Suprapubic skin (tissue), 4 donors: ENCODE measurements at regions not wholly inside any gene's neighbourhood (a gene's known extent, or its start where the extent isn't known, plus 50 kb on each side); places are given as distances from the start of the nearest gene placed in this dataset.

Experiments used
- DNase-seq, 2 donors: peaks; one replicate each; pipeline ENCODE4 v3.0.0-alpha.2; 2019; ENCODE audit warnings: low spot score in 2 of 2
- H3K27ac ChIP-seq: fragments of 200-600 bp; sonication (generic); one replicate; pipeline ENCODE4 v1.5.1; 2019
- H3K27me3 ChIP-seq: fragments of 200-600 bp; sonication (generic); one replicate; pipeline ENCODE4 v1.5.1; 2019
- H3K36me3 ChIP-seq: fragments of 200-600 bp; sonication (generic); one replicate; pipeline ENCODE4 v1.5.1; 2019
- H3K4me1 ChIP-seq: fragments of 200-600 bp; sonication (generic); one replicate; pipeline ENCODE4 v1.5.1; 2019
- H3K4me3 ChIP-seq: fragments of 200-600 bp; sonication (generic); one replicate; pipeline ENCODE4 v1.5.1; 2019; ENCODE audit warnings: mild to moderate bottlenecking
- H3K9me3 ChIP-seq: fragments of 200-600 bp; sonication (generic); one replicate; pipeline ENCODE4 v1.5.1; 2019
- EP300 ChIP-seq: sonication (generic); formaldehyde crosslinking; IDR thresholded peaks from one replicate; pipeline ENCODE4 v1.6.1; 2017; ENCODE audit warnings: antibody characterized with exemption
- POLR2A ChIP-seq, 2 donors: fragments of 450-650 bp; IDR thresholded peaks; one replicate each; pipeline ENCODE4 v1.6.1; 2017; ENCODE audit warnings: antibody characterized with exemption in 2 of 2, mild to moderate bottlenecking in 2 of 2, moderate library complexity in 2 of 2
- POLR2AphosphoS5 ChIP-seq, 3 donors: sonication (generic); formaldehyde crosslinking; IDR thresholded peaks; one replicate each; pipeline ENCODE4 v1.6.1; 2017; ENCODE audit warnings: antibody characterized with exemption in 3 of 3
- WGBS: methylation state at CpG from one replicate; pipeline ENCODE4 v1.1.5; 2018; 5-methylcytosine and 5-hydroxymethylcytosine counted together
- TF ChIP-seq, protein P1 (sequence below), 2 donors: fragments of 200-600 bp in 1 of 2; fragments of 450-650 bp in 1 of 2; sonication (generic) in 1 of 2; IDR thresholded peaks; one replicate each; pipeline ENCODE4 v1.5.1; 2016 to 2019; ENCODE audit warnings: antibody characterized with exemption in 2 of 2, mild to moderate bottlenecking in 1 of 2, moderate library complexity in 1 of 2

DNA sequence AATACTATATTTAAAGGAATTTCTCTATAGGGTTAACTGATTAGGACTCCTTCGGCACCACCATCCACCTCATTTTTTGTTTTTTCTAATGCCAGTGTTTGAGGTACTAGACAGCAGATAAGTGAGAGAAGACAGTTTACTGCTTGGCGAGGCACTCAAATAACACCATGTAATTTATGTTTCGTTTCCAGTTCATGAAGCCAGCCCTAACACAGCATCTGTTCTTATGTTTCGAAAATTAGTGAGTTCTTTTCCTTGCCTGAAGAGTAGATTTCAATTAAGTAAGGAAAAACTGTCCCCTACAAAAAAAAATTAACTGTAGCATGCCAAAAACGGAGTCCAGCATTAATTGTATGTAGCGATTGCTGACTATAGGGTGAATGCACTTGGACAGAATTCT lies 409.1 kb downstream of the TBC1D4 start:
- 79% methylated on average over 6 of the region's 6 CpGs for WGBS
- H3K9me3 ChIP-seq = no peaks in the 10 kb centered on the region
- H3K4me3 ChIP-seq = no peak overlapping the region
- TF ChIP-seq POLR2A (IDR thresholded peaks at IDR 0.05) (no peak), POLR2AphosphoS5 (IDR thresholded peaks at IDR 0.05) (no peak), EP300 (no peak)
- TF ChIP-seq, protein P1, sequence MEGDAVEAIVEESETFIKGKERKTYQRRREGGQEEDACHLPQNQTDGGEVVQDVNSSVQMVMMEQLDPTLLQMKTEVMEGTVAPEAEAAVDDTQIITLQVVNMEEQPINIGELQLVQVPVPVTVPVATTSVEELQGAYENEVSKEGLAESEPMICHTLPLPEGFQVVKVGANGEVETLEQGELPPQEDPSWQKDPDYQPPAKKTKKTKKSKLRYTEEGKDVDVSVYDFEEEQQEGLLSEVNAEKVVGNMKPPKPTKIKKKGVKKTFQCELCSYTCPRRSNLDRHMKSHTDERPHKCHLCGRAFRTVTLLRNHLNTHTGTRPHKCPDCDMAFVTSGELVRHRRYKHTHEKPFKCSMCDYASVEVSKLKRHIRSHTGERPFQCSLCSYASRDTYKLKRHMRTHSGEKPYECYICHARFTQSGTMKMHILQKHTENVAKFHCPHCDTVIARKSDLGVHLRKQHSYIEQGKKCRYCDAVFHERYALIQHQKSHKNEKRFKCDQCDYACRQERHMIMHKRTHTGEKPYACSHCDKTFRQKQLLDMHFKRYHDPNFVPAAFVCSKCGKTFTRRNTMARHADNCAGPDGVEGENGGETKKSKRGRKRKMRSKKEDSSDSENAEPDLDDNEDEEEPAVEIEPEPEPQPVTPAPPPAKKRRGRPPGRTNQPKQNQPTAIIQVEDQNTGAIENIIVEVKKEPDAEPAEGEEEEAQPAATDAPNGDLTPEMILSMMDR (IDR thresholded peaks at IDR 0.05) = no peak
- no peaks in the 10 kb centered on the region for H3K27me3 ChIP-seq
- no peak for DNase-seq
- no peaks in the 10 kb centered on the region for H3K36me3 ChIP-seq
- H3K27ac ChIP-seq = no peak overlapping the region
- no peaks in the 10 kb centered on the region for H3K4me1 ChIP-seq

DNA sequence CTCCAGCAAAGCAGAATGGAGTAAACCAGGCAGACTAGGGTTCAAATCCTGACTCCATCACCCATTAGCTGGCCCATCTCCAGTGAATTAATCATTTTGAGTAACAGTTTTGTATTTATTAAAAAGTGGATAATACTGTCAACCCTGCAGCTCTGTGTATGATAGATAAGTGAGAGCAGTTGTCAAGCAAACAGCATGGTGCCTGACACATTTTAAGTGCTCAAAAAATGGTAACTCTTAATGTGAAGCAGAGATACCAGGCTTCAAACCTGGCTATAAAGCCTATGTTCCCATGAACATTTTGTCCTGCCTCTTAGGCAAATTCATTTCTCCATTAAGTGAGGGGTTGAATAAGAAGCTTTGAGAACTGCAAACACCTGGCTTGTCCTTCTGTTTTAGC lies 409.6 kb downstream of the TBC1D4 start:
- TF ChIP-seq, protein P1 (IDR thresholded peaks at IDR 0.05) = no peak
- TF ChIP-seq EP300 = no peak
- TF ChIP-seq POLR2AphosphoS5 (IDR thresholded peaks at IDR 0.05) = no peak
- TF ChIP-seq POLR2A (IDR thresholded peaks at IDR 0.05) = no peak

DNA sequence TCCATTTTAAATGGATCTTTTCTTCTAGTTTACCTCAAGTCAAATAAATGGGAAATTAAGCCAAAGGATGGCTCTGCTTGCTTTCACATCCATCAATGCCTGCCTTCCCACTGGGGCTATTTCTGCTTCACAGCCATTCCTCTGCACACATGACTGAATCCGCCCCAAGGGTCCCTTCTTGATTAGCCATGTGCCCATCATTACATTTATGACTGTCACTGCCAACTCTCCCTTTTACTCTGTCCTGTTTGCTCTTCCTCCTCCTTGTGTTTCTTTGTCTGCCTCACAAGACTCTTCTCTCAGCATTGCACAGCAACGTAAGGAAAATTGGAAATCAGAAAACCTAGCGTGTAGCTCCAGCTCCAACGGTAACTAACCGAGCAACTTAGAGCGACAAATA lies 410.2 kb downstream of the TBC1D4 start:
- WGBS = 89% methylated on average over 6 of the region's 6 CpGs
- TF ChIP-seq EP300 (no peak), POLR2A (IDR thresholded peaks at IDR 0.05) (no peak)
- H3K27ac ChIP-seq = no peak overlapping the region
- no peak overlapping the region for H3K4me3 ChIP-seq
- no peaks in the 10 kb centered on the region for H3K9me3 ChIP-seq
- no peak for DNase-seq
- no peaks in the 10 kb centered on the region for H3K4me1 ChIP-seq
- H3K36me3 ChIP-seq = no peaks in the 10 kb centered on the region
- H3K27me3 ChIP-seq = no peaks in the 10 kb centered on the region

More for the DNA sequence above, 409.6 kb downstream of the TBC1D4 start:
- no peaks in the 10 kb centered on the region for H3K9me3 ChIP-seq
- no peak overlapping the region for H3K4me3 ChIP-seq
- no peak overlapping the region for H3K27ac ChIP-seq
- no peaks in the 10 kb centered on the region for H3K36me3 ChIP-seq
- H3K27me3 ChIP-seq = no peaks in the 10 kb centered on the region
- H3K4me1 ChIP-seq = no peaks in the 10 kb centered on the region
- DNase-seq = no peak

DNA sequence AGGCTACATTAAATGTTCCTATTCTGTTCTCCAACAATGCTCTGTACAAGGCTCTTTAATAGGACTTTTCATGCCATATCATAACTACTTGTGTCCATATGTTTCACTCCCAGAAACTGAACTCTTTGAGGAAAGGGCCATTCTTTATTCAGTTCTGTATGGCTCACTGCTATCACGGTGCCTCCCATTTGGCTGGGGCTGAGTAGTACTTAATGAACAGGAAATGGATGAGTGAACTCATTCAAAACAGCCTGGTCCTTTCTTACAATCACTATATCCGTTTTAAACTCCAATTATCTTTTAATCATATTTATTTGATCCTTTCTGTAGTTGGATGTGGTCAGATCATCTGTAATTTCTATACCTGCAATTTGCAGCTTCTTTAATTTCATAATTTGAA lies 410.6 kb downstream of the TBC1D4 start:
- no peaks in the 10 kb centered on the region for H3K27me3 ChIP-seq
- H3K4me3 ChIP-seq = no peak overlapping the region
- 42% methylated on average over 2 of the region's 2 CpGs for WGBS
- DNase-seq = no peak
- H3K4me1 ChIP-seq = no peaks in the 10 kb centered on the region
- H3K27ac ChIP-seq = no peak overlapping the region
- no peaks in the 10 kb centered on the region for H3K36me3 ChIP-seq
- no peaks in the 10 kb centered on the region for H3K9me3 ChIP-seq
- TF ChIP-seq EP300 (no peak), POLR2A (IDR thresholded peaks at IDR 0.05) (no peak), POLR2AphosphoS5 (IDR thresholded peaks at IDR 0.05) (no peak)
- TF ChIP-seq, protein P1 (IDR thresholded peaks at IDR 0.05) = no peak

GRCh38 chr13:75061909-75062308 lies 420.1 kb downstream of the TBC1D4 start:
- no peak for DNase-seq
- no peak for TF ChIP-seq EP300
- TF ChIP-seq, protein P1 (IDR thresholded peaks at IDR 0.05) = no peak
- TF ChIP-seq POLR2AphosphoS5 (IDR thresholded peaks at IDR 0.05) = no peak
- TF ChIP-seq POLR2A (IDR thresholded peaks at IDR 0.05) = no peak
- no peak overlapping the region for H3K27ac ChIP-seq
- H3K4me3 ChIP-seq = no peak overlapping the region
- H3K27me3 ChIP-seq = no peaks in the 10 kb centered on the region
- no peaks in the 10 kb centered on the region for H3K4me1 ChIP-seq
- no peaks in the 10 kb centered on the region for H3K9me3 ChIP-seq
- no peaks in the 10 kb centered on the region for H3K36me3 ChIP-seq

DNA sequence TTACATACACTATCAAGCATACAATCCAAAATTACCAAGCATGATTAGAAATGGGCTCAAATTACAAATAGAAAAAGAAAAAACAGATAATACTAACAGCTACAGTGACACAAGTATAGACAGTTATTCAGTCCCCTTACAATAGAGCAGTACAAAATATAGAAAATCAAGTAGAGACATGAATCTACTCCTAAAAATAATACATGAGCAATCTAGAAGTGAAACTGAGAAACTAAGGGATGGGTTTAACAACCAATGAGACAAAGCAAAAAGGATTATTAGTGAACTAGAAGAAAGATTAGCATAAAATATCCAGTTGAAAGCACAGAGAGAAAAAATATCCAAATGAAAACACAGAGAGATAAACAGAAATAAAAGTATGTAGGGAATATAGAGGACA lies 426.7 kb downstream of the TBC1D4 start:
- H3K27me3 ChIP-seq = no peaks in the 10 kb centered on the region
- no peak overlapping the region for H3K4me3 ChIP-seq
- H3K4me1 ChIP-seq = no peaks in the 10 kb centered on the region
- H3K36me3 ChIP-seq = no peaks in the 10 kb centered on the region
- no peak for DNase-seq
- no peaks in the 10 kb centered on the region for H3K9me3 ChIP-seq
- H3K27ac ChIP-seq = no peak overlapping the region
- TF ChIP-seq, protein P1 (IDR thresholded peaks at IDR 0.05) = no peak
- TF ChIP-seq EP300 = no peak
- no peak for TF ChIP-seq POLR2AphosphoS5 (IDR thresholded peaks at IDR 0.05)
- no peak for TF ChIP-seq POLR2A (IDR thresholded peaks at IDR 0.05)
